Neural cell (in vitro differentiated cells): ENCODE measurements at regions not wholly inside any gene's neighbourhood (a gene's known extent, or its start where the extent isn't known, plus 50 kb on each side); places are given as distances from the start of the nearest gene placed in this dataset.
"Not testable (repeated sequence)": the region's sequence is repeated elsewhere in the genome, so short reads cannot be mapped to it uniquely, and the experiment has no call there.

Source experiments
- H2AFZ ChIP-seq: fragments of 200-600, 300-800 bp; sonication (generic), shearing (Covaris generic); 2 replicates; pipeline ENCODE4 v1.6.0; 2014; ENCODE audit warnings: low read depth, mild to moderate bottlenecking, antibody characterized with exemption, low read length, moderate library complexity
- H3F3A ChIP-seq: fragments of 200-600 bp; shearing (Covaris generic); 2 replicates; pipeline ENCODE4 v1.6.1; 2016; ENCODE audit warnings: mild to moderate bottlenecking, moderate library complexity, mixed read lengths, antibody characterized with exemption, low read length; ENCODE audit not compliant: insufficient read depth, poor library complexity, severe bottlenecking
- H3K27ac ChIP-seq: fragments of 200-600, 300-800 bp; sonication (generic), shearing (Covaris generic); 2 replicates; pipeline ENCODE4 v1.5.1; 2014; ENCODE audit warnings: mild to moderate bottlenecking, low read length, moderate library complexity
- H3K27me3 ChIP-seq: fragments of 300-800, 200-600 bp; sonication (generic), shearing (Covaris generic); 2 replicates; pipeline ENCODE4 v1.6.0; 2014; ENCODE audit warnings: mild to moderate bottlenecking, low read depth, low read length, moderate library complexity; ENCODE audit not compliant: insufficient read depth
- H3K36me3 ChIP-seq: fragments of 300-800, 200-600 bp; sonication (generic), shearing (Covaris generic); 2 replicates; pipeline ENCODE4 v1.5.1; 2014; ENCODE audit warnings: mild to moderate bottlenecking, antibody characterized with exemption, low read length, moderate library complexity; ENCODE audit not compliant: insufficient read depth
- H3K4me2 ChIP-seq: fragments of 300-800, 200-600 bp; sonication (generic), shearing (Covaris generic); 2 replicates; pipeline ENCODE4 v1.6.0; 2014; ENCODE audit warnings: mild to moderate bottlenecking, low read length
- H3K4me3 ChIP-seq: fragments of 300-800, 200-600 bp; sonication (generic), shearing (Covaris generic); 2 replicates; pipeline ENCODE4 v1.5.1; 2014; ENCODE audit warnings: mild to moderate bottlenecking, low read length, moderate library complexity
- H3K79me2 ChIP-seq: fragments of 200-600 bp; shearing (Covaris generic); replicated peaks from 2 replicates; pipeline ENCODE4 v1.6.0; 2014; ENCODE audit warnings: mild to moderate bottlenecking, low read length, moderate library complexity; ENCODE audit not compliant: insufficient read depth
- H3K9ac ChIP-seq: fragments of 300-800, 200-600 bp; sonication (generic), shearing (Covaris generic); 2 replicates; pipeline ENCODE4 v1.6.1; 2016; ENCODE audit warnings: mild to moderate bottlenecking, low read length, mixed read lengths
- H3K9me2 ChIP-seq: fragments of 200-600 bp; shearing (Covaris generic); 2 replicates; pipeline ENCODE4 v1.6.1; 2016; ENCODE audit warnings: mild to moderate bottlenecking, low read length, mixed read lengths; ENCODE audit not compliant: insufficient read depth
- H3K9me3 ChIP-seq: fragments of 200-600, 300-800 bp; sonication (generic), shearing (Covaris generic); 2 replicates; pipeline ENCODE4 v1.6.1; 2016; ENCODE audit warnings: mild to moderate bottlenecking, mixed run types, low read length, moderate library complexity, mixed read lengths
- H4K20me1 ChIP-seq: fragments of 200-600 bp; shearing (Covaris generic); 2 replicates; pipeline ENCODE4 v1.6.1; 2016; ENCODE audit warnings: mild to moderate bottlenecking, mixed run types; ENCODE audit not compliant: insufficient read depth
- CTCF ChIP-seq: fragments of 450-650 bp; IDR thresholded peaks from 2 replicates; pipeline ENCODE4 v1.5.1; 2014; ENCODE audit warnings: antibody characterized with exemption, mild to moderate bottlenecking, moderate library complexity; ENCODE audit not compliant: poor library complexity, severe bottlenecking
- EP300 ChIP-seq: fragments of 450-650 bp; conservative IDR thresholded peaks from 2 replicates; pipeline ENCODE4 v1.6.1; 2014; ENCODE audit warnings: antibody characterized with exemption, mild to moderate bottlenecking, moderate library complexity; ENCODE audit not compliant: poor library complexity, severe bottlenecking
- EZH2 ChIP-seq: fragments of 200-600, 300-800 bp; shearing (Covaris generic), sonication (generic); IDR thresholded peaks from 2 replicates; pipeline ENCODE4 v1.6.1; 2014; ENCODE audit warnings: antibody characterized with exemption, low read length, borderline replicate concordance, mild to moderate bottlenecking; ENCODE audit not compliant: insufficient read depth, poor library complexity, severe bottlenecking
- MXI1 ChIP-seq: fragments of 450-650 bp; conservative IDR thresholded peaks from 2 replicates; pipeline ENCODE4 v1.6.1; 2014; ENCODE audit warnings: antibody characterized with exemption, mild to moderate bottlenecking; ENCODE audit not compliant: poor library complexity, severe bottlenecking
- POLR2AphosphoS5 ChIP-seq: IDR thresholded peaks from 2 replicates; pipeline ENCODE4 v1.6.1; 2012
- RAD21 ChIP-seq: fragments of 450-650 bp; conservative IDR thresholded peaks from 2 replicates; pipeline ENCODE4 v1.6.1; 2014; ENCODE audit warnings: antibody characterized with exemption, mild to moderate bottlenecking, moderate library complexity
- REST ChIP-seq: IDR thresholded peaks from 2 replicates; pipeline ENCODE4 v1.6.1; 2012; ENCODE audit warnings: borderline replicate concordance
- SMC3 ChIP-seq: fragments of 450-650 bp; conservative IDR thresholded peaks from 2 replicates; pipeline ENCODE4 v1.6.1; 2014; ENCODE audit warnings: antibody characterized with exemption, mild to moderate bottlenecking, moderate library complexity; ENCODE audit not compliant: poor library complexity
- TAF1 ChIP-seq: IDR thresholded peaks from 2 replicates; pipeline ENCODE4 v1.6.1; 2012; ENCODE audit warnings: low read depth

GRCh38 chr7:67671006-67671548, 674.4 kb downstream of the TYW1 start:
- H3K4me3 ChIP-seq = no peak overlapping the region

GRCh38 chr7:67673861-67674260, 677.2 kb downstream of the TYW1 start:
- TF ChIP-seq POLR2AphosphoS5 (no peak), EZH2 (no peak)
- H3K27me3 ChIP-seq = no peaks in the 10 kb centered on the region
- no peaks in the 10 kb centered on the region for H3F3A ChIP-seq
- no peaks in the 10 kb centered on the region for H3K79me2 ChIP-seq
- H3K9me3 ChIP-seq = peaks cover 5% of the 10 kb centered on the region
- no peak overlapping the region for H3K9ac ChIP-seq
- no peaks in the 10 kb centered on the region for H3K36me3 ChIP-seq
- no peaks in the 10 kb centered on the region for H3K9me2 ChIP-seq
- H3K4me2 ChIP-seq = no peak overlapping the region
- H3K4me3 ChIP-seq = no peak overlapping the region
- H3K27ac ChIP-seq = no peak overlapping the region
- no peak overlapping the region for H2AFZ ChIP-seq
- H4K20me1 ChIP-seq = no peaks in the 10 kb centered on the region

More at GRCh38 chr7:67671006-67671548, 674.4 kb downstream of the TYW1 start:
- Histone ChIP-seq H3K27me3 (no peaks in the 10 kb centered on the region), H2AFZ (no peak overlapping the region), H3K9ac (no peak overlapping the region), H3K36me3 (no peaks in the 10 kb centered on the region), H3F3A (no peaks in the 10 kb centered on the region), H3K79me2 (no peaks in the 10 kb centered on the region), H3K4me2 (no peak overlapping the region), H4K20me1 (no peaks in the 10 kb centered on the region), H3K9me3 (peaks cover 5% of the 10 kb centered on the region), H3K9me2 (no peaks in the 10 kb centered on the region), H3K27ac (no peak overlapping the region)
- no peak for TF ChIP-seq REST
- no peak for TF ChIP-seq EZH2
- no peak for TF ChIP-seq MXI1
- no peak for TF ChIP-seq RAD21
- TF ChIP-seq CTCF = no peak
- no peak for TF ChIP-seq EP300
- no peak for TF ChIP-seq SMC3
- TF ChIP-seq POLR2AphosphoS5 = no peak
- TF ChIP-seq TAF1 = no peak

GRCh38 chr7:67674862-67675261, 678.2 kb downstream of the TYW1 start:
- not testable (repeated sequence) for H2AFZ ChIP-seq, H3K4me3 ChIP-seq, H3K79me2 ChIP-seq, H3K4me2 ChIP-seq, H3F3A ChIP-seq, H3K9me3 ChIP-seq, H3K36me3 ChIP-seq, H4K20me1 ChIP-seq, H3K27me3 ChIP-seq, H3K9me2 ChIP-seq, H3K9ac ChIP-seq, H3K27ac ChIP-seq
